ENCODE measurements at regions not wholly inside any gene's neighbourhood (a gene's known extent, or its start where the extent isn't known, plus 50 kb on each side); places are given as distances from the start of the nearest gene placed in this dataset.

DNA sequence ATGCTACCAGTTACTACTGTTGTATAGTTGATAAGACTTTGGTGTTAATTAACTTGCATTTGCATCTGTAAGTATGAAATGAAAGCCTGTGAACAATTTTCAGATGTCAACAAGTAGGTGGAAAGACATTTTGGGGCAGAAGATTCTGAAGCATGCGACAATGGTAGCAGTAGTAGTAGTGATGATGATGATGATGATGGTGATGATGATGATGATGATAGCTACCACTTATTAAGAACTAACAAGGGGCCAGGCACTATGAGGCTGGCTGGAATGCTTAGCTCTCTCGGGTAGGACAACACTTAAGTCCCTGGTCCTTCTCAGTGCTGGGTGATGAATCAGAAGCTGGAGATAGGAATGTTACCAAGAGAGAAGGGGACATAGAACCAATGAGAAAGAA is 333.4 kb upstream of the IL12A start:
- Histone ChIP-seq H2BK12ac (ENCODE audit: low read length) (no peak overlapping the region), H3K9me3 (replicated peaks in 1 of 2; ENCODE audit: control insufficient read depth in 2 of 2, insufficient read depth in 1 of 2, low read depth in 1 of 2, low read length in 2 of 2) (no peaks in the 10 kb centered on the region), H3K27ac (replicated peaks; ENCODE audit: low read length) (no peak overlapping the region), H3K27me3 (ENCODE audit: control insufficient read depth in 3 of 3, insufficient read depth in 3 of 3, low read depth in 1 of 3, low read length in 3 of 3) (no peaks in the 10 kb centered on the region), H2AFZ (ENCODE audit: low read length) (no peak overlapping the region), H3K18ac (ENCODE audit: low read length) (no peak overlapping the region), H4K91ac (ENCODE audit: low read depth, low read length, poor library complexity) (no peak overlapping the region), H2BK5ac (ENCODE audit: low read length) (no peak overlapping the region), H2BK120ac (ENCODE audit: low read depth, low read length) (no peak overlapping the region), H4K8ac (ENCODE audit: low read depth, low read length) (no peak overlapping the region), H2BK15ac (ENCODE audit: low read length) (no peak overlapping the region), H3K36me3 (replicated peaks in 1 of 2; ENCODE audit: control insufficient read depth in 2 of 2, insufficient read depth in 2 of 2, low read length in 2 of 2) (no peaks in the 10 kb centered on the region), H3K4me1 (ENCODE audit: control insufficient read depth in 2 of 2, insufficient read depth in 1 of 2, low read depth in 1 of 2, low read length in 2 of 2) (no peaks in the 10 kb centered on the region), H2AK5ac (ENCODE audit: low read depth, low read length) (no peak overlapping the region), H3K4me3 (ENCODE audit: low read length in 2 of 2) (no peak overlapping the region), H3K23ac (ENCODE audit: low read depth, low read length, poor library complexity) (no peak overlapping the region), H3K79me1 (ENCODE audit: low read depth, low read length) (no peaks in the 10 kb centered on the region), H3K4me2 (ENCODE audit: insufficient read depth, low read length, poor library complexity, severe bottlenecking) (no peak overlapping the region), H3K14ac (ENCODE audit: low read length) (no peak overlapping the region), H3K9ac (ENCODE audit: low read depth, low read length, poor library complexity) (no peak overlapping the region), H3K4ac (ENCODE audit: low read length) (no peak overlapping the region)
- no CpG with 5 or more reads among the region's 2 CpGs for WGBS, 2 donors (ENCODE audit: extremely low coverage in 2 of 2, insufficient read length in 2 of 2, insufficient replicate concordance in 1 of 2)
- DNase-seq (ENCODE audit: low spot score) = no peak

DNA sequence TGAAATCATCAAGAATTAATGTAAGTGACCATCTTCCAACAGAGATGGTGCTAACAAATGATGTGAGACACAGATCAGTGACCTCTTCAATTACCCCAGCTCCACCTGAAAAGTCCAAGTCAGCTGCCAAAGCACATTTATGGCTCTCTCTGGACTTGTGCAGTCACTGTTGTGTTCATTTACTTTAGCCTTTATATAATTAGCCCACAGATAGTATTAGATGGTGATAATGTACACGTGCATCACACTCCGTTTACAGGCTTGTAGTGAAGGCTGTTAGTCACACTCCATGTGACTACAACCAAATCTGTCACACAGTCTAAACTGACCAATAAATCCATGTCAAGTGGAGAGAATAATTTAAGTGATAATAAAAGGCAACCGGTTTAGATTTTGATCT is 331.5 kb upstream of the IL12A start:
- no CpG with 5 or more reads among the region's 3 CpGs for WGBS, 2 donors (ENCODE audit: extremely low coverage in 2 of 2, insufficient read length in 2 of 2, insufficient replicate concordance in 1 of 2)

DNA sequence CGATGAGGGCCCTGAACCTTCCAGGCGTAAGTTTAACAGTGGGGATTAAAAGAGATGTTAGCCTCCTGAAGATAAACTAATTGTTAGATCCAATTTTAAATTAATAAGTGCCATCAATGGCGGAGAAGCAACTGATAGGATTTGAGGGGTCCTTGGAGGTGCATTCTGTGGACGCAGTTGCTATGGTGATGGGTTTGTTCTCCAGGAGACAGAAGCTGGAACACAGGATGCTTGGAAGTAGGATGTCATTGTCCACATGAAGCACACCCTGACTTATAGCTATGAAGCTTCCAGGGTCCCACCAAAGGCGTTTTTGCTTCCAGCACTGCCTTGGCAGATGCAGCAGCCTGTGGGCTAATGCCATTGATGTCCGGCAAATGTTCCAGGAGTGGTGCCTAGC is 331.0 kb upstream of the IL12A start:
- Histone ChIP-seq H3K79me1 (ENCODE audit: low read depth, low read length) (no peaks in the 10 kb centered on the region), H2BK12ac (ENCODE audit: low read length) (no peak overlapping the region), H2AK5ac (ENCODE audit: low read depth, low read length) (no peak overlapping the region), H4K91ac (ENCODE audit: low read depth, low read length, poor library complexity) (no peak overlapping the region), H3K36me3 (replicated peaks in 1 of 2; ENCODE audit: control insufficient read depth in 2 of 2, insufficient read depth in 2 of 2, low read length in 2 of 2) (no peaks in the 10 kb centered on the region), H3K4ac (ENCODE audit: low read length) (no peak overlapping the region), H4K8ac (ENCODE audit: low read depth, low read length) (no peak overlapping the region), H3K4me3 (ENCODE audit: low read length in 2 of 2) (no peak overlapping the region), H3K9ac (ENCODE audit: low read depth, low read length, poor library complexity) (no peak overlapping the region), H3K18ac (ENCODE audit: low read length) (no peak overlapping the region), H3K14ac (ENCODE audit: low read length) (no peak overlapping the region), H2AFZ (ENCODE audit: low read length) (no peak overlapping the region), H3K9me3 (replicated peaks in 1 of 2; ENCODE audit: control insufficient read depth in 2 of 2, insufficient read depth in 1 of 2, low read depth in 1 of 2, low read length in 2 of 2) (no peaks in the 10 kb centered on the region), H3K23ac (ENCODE audit: low read depth, low read length, poor library complexity) (no peak overlapping the region), H3K4me2 (ENCODE audit: insufficient read depth, low read length, poor library complexity, severe bottlenecking) (no peak overlapping the region), H3K27ac (replicated peaks; ENCODE audit: low read length) (no peak overlapping the region), H3K27me3 (ENCODE audit: control insufficient read depth in 3 of 3, insufficient read depth in 3 of 3, low read depth in 1 of 3, low read length in 3 of 3) (no peaks in the 10 kb centered on the region), H2BK5ac (ENCODE audit: low read length) (no peak overlapping the region), H2BK15ac (ENCODE audit: low read length) (no peak overlapping the region), H3K4me1 (ENCODE audit: control insufficient read depth in 2 of 2, insufficient read depth in 1 of 2, low read depth in 1 of 2, low read length in 2 of 2) (no peaks in the 10 kb centered on the region), H2BK120ac (ENCODE audit: low read depth, low read length) (no peak overlapping the region)
- no peak for DNase-seq (ENCODE audit: low spot score)
- WGBS, 2 donors (ENCODE audit: extremely low coverage in 2 of 2, insufficient read length in 2 of 2, insufficient replicate concordance in 1 of 2) = no CpG with 5 or more reads among the region's 6 CpGs

More for the DNA sequence above, 331.5 kb upstream of the IL12A start:
- no peak overlapping the region for H3K4me3 ChIP-seq (ENCODE audit: low read length in 2 of 2)
- H2BK120ac ChIP-seq (ENCODE audit: low read depth, low read length) = no peak overlapping the region
- H4K8ac ChIP-seq (ENCODE audit: low read depth, low read length) = no peak overlapping the region
- no peaks in the 10 kb centered on the region for H3K36me3 ChIP-seq (replicated peaks in 1 of 2; ENCODE audit: control insufficient read depth in 2 of 2, insufficient read depth in 2 of 2, low read length in 2 of 2)
- H2BK5ac ChIP-seq (ENCODE audit: low read length) = no peak overlapping the region
- no peak overlapping the region for H3K4ac ChIP-seq (ENCODE audit: low read length)
- DNase-seq (ENCODE audit: low spot score) = no peak
- no peak overlapping the region for H3K9ac ChIP-seq (ENCODE audit: low read depth, low read length, poor library complexity)
- H3K14ac ChIP-seq (ENCODE audit: low read length) = no peak overlapping the region
- H3K4me2 ChIP-seq (ENCODE audit: insufficient read depth, low read length, poor library complexity, severe bottlenecking) = no peak overlapping the region
- no peaks in the 10 kb centered on the region for H3K4me1 ChIP-seq (ENCODE audit: control insufficient read depth in 2 of 2, insufficient read depth in 1 of 2, low read depth in 1 of 2, low read length in 2 of 2)
- no peak overlapping the region for H2AFZ ChIP-seq (ENCODE audit: low read length)
- H3K23ac ChIP-seq (ENCODE audit: low read depth, low read length, poor library complexity) = no peak overlapping the region
- H2BK15ac ChIP-seq (ENCODE audit: low read length) = no peak overlapping the region
- no peak overlapping the region for H2AK5ac ChIP-seq (ENCODE audit: low read depth, low read length)
- H2BK12ac ChIP-seq (ENCODE audit: low read length) = no peak overlapping the region
- no peaks in the 10 kb centered on the region for H3K9me3 ChIP-seq (replicated peaks in 1 of 2; ENCODE audit: control insufficient read depth in 2 of 2, insufficient read depth in 1 of 2, low read depth in 1 of 2, low read length in 2 of 2)
- no peak overlapping the region for H3K27ac ChIP-seq (replicated peaks; ENCODE audit: low read length)
- H4K91ac ChIP-seq (ENCODE audit: low read depth, low read length, poor library complexity) = no peak overlapping the region
- no peaks in the 10 kb centered on the region for H3K79me1 ChIP-seq (ENCODE audit: low read depth, low read length)
- no peak overlapping the region for H3K18ac ChIP-seq (ENCODE audit: low read length)
- no peaks in the 10 kb centered on the region for H3K27me3 ChIP-seq (ENCODE audit: control insufficient read depth in 3 of 3, insufficient read depth in 3 of 3, low read depth in 1 of 3, low read length in 3 of 3)

DNA sequence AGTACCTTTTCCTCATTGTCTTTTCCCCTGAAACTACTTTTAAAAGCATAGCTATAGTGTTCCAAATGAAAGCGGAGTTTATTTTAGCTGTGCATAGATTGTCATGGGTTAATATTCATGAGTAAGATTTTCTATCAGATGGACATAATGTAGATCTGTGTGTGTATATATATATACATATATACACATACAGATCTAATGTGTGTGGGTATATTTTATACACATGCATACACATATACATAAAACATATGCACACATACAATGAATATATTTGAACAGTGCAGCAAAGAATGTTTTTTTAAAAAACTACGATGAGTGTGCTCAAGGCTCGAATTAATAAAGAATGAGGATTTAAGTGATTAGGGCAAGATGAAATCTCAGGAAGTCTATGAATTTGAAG is 328.3 kb upstream of the IL12A start:
- no peak overlapping the region for H3K4ac ChIP-seq (ENCODE audit: low read length)
- no peaks in the 10 kb centered on the region for H3K79me1 ChIP-seq (ENCODE audit: low read depth, low read length)
- no peak overlapping the region for H3K14ac ChIP-seq (ENCODE audit: low read length)
- H3K4me1 ChIP-seq (ENCODE audit: control insufficient read depth in 2 of 2, insufficient read depth in 1 of 2, low read depth in 1 of 2, low read length in 2 of 2) = no peaks in the 10 kb centered on the region
- H2AFZ ChIP-seq (ENCODE audit: low read length) = no peak overlapping the region
- no peaks in the 10 kb centered on the region for H3K27me3 ChIP-seq (ENCODE audit: control insufficient read depth in 3 of 3, insufficient read depth in 3 of 3, low read depth in 1 of 3, low read length in 3 of 3)
- no peak overlapping the region for H3K4me3 ChIP-seq (ENCODE audit: low read length in 2 of 2)
- no CpG with 5 or more reads among the region's 3 CpGs for WGBS, 2 donors (ENCODE audit: extremely low coverage in 2 of 2, insufficient read length in 2 of 2, insufficient replicate concordance in 1 of 2)
- H3K18ac ChIP-seq (ENCODE audit: low read length) = no peak overlapping the region
- no peak overlapping the region for H4K91ac ChIP-seq (ENCODE audit: low read depth, low read length, poor library complexity)
- no peaks in the 10 kb centered on the region for H3K36me3 ChIP-seq (replicated peaks in 1 of 2; ENCODE audit: control insufficient read depth in 2 of 2, insufficient read depth in 2 of 2, low read length in 2 of 2)
- no peak overlapping the region for H3K23ac ChIP-seq (ENCODE audit: low read depth, low read length, poor library complexity)
- no peak overlapping the region for H3K9ac ChIP-seq (ENCODE audit: low read depth, low read length, poor library complexity)
- H2BK12ac ChIP-seq (ENCODE audit: low read length) = no peak overlapping the region
- no peak overlapping the region for H2BK120ac ChIP-seq (ENCODE audit: low read depth, low read length)
- H2AK5ac ChIP-seq (ENCODE audit: low read depth, low read length) = no peak overlapping the region
- H3K9me3 ChIP-seq (replicated peaks in 1 of 2; ENCODE audit: control insufficient read depth in 2 of 2, insufficient read depth in 1 of 2, low read depth in 1 of 2, low read length in 2 of 2) = no peaks in the 10 kb centered on the region
- H3K27ac ChIP-seq (replicated peaks; ENCODE audit: low read length) = no peak overlapping the region
- no peak overlapping the region for H2BK5ac ChIP-seq (ENCODE audit: low read length)
- H2BK15ac ChIP-seq (ENCODE audit: low read length) = no peak overlapping the region
- no peak overlapping the region for H4K8ac ChIP-seq (ENCODE audit: low read depth, low read length)
- no peak overlapping the region for H3K4me2 ChIP-seq (ENCODE audit: insufficient read depth, low read length, poor library complexity, severe bottlenecking)
- no peak for DNase-seq (ENCODE audit: low spot score)

Data from neuronal stem cell (in vitro differentiated cells).